22Rv1 (cell line): ENCODE measurements at regions not wholly inside any gene's neighbourhood (a gene's known extent, or its start where the extent isn't known, plus 50 kb on each side); places are given as distances from the start of the nearest gene placed in this dataset.

Source experiments
- ZFX ChIP-seq: fragments of 450-650 bp; IDR thresholded peaks from 2 replicates; pipeline ENCODE4 v1.6.1; 2017; ENCODE audit warnings: antibody characterized with exemption, borderline replicate concordance
- TF ChIP-seq, protein P1 (sequence below): fragments of 450-650 bp; IDR thresholded peaks from 2 replicates; pipeline ENCODE4 v1.5.1; 2017; ENCODE audit warnings: mild to moderate bottlenecking

DNA sequence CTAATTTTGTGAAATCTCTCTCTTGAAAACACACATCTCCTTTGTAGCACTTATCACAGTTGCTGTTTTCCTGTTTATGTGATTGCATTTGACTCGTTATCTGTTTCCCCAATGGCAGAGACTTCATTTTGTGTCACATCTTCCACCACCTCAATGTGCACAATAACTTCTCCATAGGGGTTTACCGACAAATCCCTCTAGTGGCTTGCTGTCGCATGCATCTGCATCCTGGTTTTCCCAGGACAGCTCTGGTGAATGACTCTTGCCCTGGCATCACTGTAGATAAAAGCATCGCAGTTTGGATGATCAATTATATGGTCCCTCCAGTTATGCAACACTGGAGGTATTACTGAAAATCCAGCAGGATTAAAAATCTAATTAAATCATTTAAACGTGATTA lies 206.5 kb upstream of the BTBD3 start:
- TF ChIP-seq, protein P1, sequence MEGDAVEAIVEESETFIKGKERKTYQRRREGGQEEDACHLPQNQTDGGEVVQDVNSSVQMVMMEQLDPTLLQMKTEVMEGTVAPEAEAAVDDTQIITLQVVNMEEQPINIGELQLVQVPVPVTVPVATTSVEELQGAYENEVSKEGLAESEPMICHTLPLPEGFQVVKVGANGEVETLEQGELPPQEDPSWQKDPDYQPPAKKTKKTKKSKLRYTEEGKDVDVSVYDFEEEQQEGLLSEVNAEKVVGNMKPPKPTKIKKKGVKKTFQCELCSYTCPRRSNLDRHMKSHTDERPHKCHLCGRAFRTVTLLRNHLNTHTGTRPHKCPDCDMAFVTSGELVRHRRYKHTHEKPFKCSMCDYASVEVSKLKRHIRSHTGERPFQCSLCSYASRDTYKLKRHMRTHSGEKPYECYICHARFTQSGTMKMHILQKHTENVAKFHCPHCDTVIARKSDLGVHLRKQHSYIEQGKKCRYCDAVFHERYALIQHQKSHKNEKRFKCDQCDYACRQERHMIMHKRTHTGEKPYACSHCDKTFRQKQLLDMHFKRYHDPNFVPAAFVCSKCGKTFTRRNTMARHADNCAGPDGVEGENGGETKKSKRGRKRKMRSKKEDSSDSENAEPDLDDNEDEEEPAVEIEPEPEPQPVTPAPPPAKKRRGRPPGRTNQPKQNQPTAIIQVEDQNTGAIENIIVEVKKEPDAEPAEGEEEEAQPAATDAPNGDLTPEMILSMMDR = no peak
- no peak for TF ChIP-seq ZFX
